PC-3 (cell line): ENCODE measurements at regions not wholly inside any gene's neighbourhood (a gene's known extent, or its start where the extent isn't known, plus 50 kb on each side); places are given as distances from the start of the nearest gene placed in this dataset.

Experiments used
- ATAC-seq: fragments of 200-7000 bp; cut with Tn5 transposase; 2 replicates; pipeline ENCODE4 v1.9.1; 2020; ENCODE audit warnings: mild to moderate bottlenecking, moderate library complexity
- BruUV-seq: library from RNA; stranded (reverse); fragments of 400-500 nt; replicated peaks from 2 replicates; lab custom pipeline; 2021; lab: Mats Ljungman, UMichigan
- CTCF ChIA-PET: fragments of 300-600 bp; sonication (Branson Sonifier 250); formaldehyde crosslinking; loops from one replicate; lab custom pipeline; 2022; ENCODE audit warnings: antibody characterized with exemption; lab: Charles Lee
- POLR2A ChIA-PET: fragments of 300-600 bp; sonication (Branson Sonifier 250); formaldehyde crosslinking; loops from one replicate; lab custom pipeline; 2022; ENCODE audit warnings: antibody characterized with exemption; ENCODE audit not compliant: unreplicated experiment; lab: Charles Lee
- DNase-seq: peaks from one replicate; pipeline ENCODE4 v3.0.0-alpha.2; 2015
- H2AFZ ChIP-seq: fragments of 300-600 bp; sonication (generic); 2 replicates; pipeline ENCODE4 v1.6.0; 2016; ENCODE audit warnings: antibody characterized with exemption, low read length
- H3F3A ChIP-seq: fragments of 300-600 bp; sonication (generic); one replicate; pipeline ENCODE4 v1.6.0; 2017; ENCODE audit warnings: antibody characterized with exemption, low read length, control low read depth, mild to moderate bottlenecking; ENCODE audit not compliant: unreplicated experiment
- H3K27ac ChIP-seq: fragments of 300-600 bp; sonication (generic); 2 replicates; pipeline ENCODE4 v1.5.1; 2016; ENCODE audit warnings: mild to moderate bottlenecking, low read length
- H3K27me3 ChIP-seq: fragments of 300-600 bp; sonication (generic); 2 replicates; pipeline ENCODE4 v1.6.1; 2016; ENCODE audit warnings: low read length, mixed read lengths
- H3K36me3 ChIP-seq: fragments of 300-600 bp; sonication (generic); 2 replicates; pipeline ENCODE4 v1.6.1; 2016; ENCODE audit warnings: low read depth, mixed run types, low read length, mixed read lengths
- H3K4me1 ChIP-seq: fragments of 300-600 bp; sonication (generic); 2 replicates; pipeline ENCODE4 v1.5.1; 2016; ENCODE audit warnings: low read length; ENCODE audit not compliant: insufficient read depth
- H3K4me2 ChIP-seq: fragments of 300-600 bp; sonication (generic); 2 replicates; pipeline ENCODE4 v1.6.0; 2016; ENCODE audit warnings: low read length
- H3K4me3 ChIP-seq: fragments of 300-600 bp; sonication (generic); 2 replicates; pipeline ENCODE4 v1.5.1; 2016; ENCODE audit warnings: mild to moderate bottlenecking, low read length, mixed read lengths
- H3K79me2 ChIP-seq: fragments of 300-600 bp; sonication (generic); 2 replicates; pipeline ENCODE4 v1.6.1; 2017; ENCODE audit warnings: low read length, mixed read lengths
- H3K9ac ChIP-seq: fragments of 300-600 bp; sonication (generic); 2 replicates; pipeline ENCODE4 v1.6.0; 2016; ENCODE audit warnings: mild to moderate bottlenecking, low read length
- H3K9me2 ChIP-seq: fragments of 300-600 bp; sonication (generic); replicated peaks from 2 replicates; pipeline ENCODE4 v1.6.1; 2016; ENCODE audit warnings: mixed run types, low read length, mixed read lengths
- H3K9me3 ChIP-seq: fragments of 300-600 bp; sonication (generic); 2 replicates; pipeline ENCODE4 v1.6.1; 2016; ENCODE audit warnings: low read length, mixed read lengths
- H4K20me1 ChIP-seq: fragments of 300-600 bp; sonication (generic); 2 replicates; pipeline ENCODE4 v1.6.1; 2016; ENCODE audit warnings: low read length, mixed read lengths
- EZH2 ChIP-seq: fragments of 300-600 bp; sonication (generic); IDR thresholded peaks from one replicate; pipeline ENCODE4 v1.6.1; 2017; ENCODE audit warnings: antibody characterized with exemption, mild to moderate bottlenecking, low read length; ENCODE audit not compliant: unreplicated experiment
- EZH2phosphoT487 ChIP-seq: fragments of 300-600 bp; sonication (generic); IDR thresholded peaks from 2 replicates; pipeline ENCODE4 v1.6.1; 2018; ENCODE audit warnings: mild to moderate bottlenecking, antibody characterized with exemption, low read length, borderline replicate concordance
- intact Hi-C: fragments of 100-400 bp; cut with micrococcal nuclease; formaldehyde crosslinking; loops from 2 replicates; pipeline ENCODE4 v1.9.0; 2023
- TF ChIP-seq, protein P1 (sequence below): fragments of 300-600 bp; sonication (generic); conservative IDR thresholded peaks from 2 replicates; pipeline ENCODE4 v1.5.1; 2017; ENCODE audit warnings: antibody characterized with exemption, low read depth, mild to moderate bottlenecking, low read length

GRCh38 chr2:122319539-122320132 lies 564.2 kb downstream of the TSN start:
- ATAC-seq (no peak), DNase-seq (no peak)
- Histone ChIP-seq H3K4me1 (no peaks in the 10 kb centered on the region), H3F3A (no peaks in the 10 kb centered on the region), H3K4me3 (no peak overlapping the region), H3K27me3 (peaks cover 16% of the 10 kb centered on the region; the same call in 1 of the 2 replicates), H3K27ac (no peak overlapping the region), H3K9me3 (no peaks in the 10 kb centered on the region), H3K79me2 (no peaks in the 10 kb centered on the region), H4K20me1 (no peaks in the 10 kb centered on the region), H3K36me3 (no peaks in the 10 kb centered on the region), H3K9me2 (no peaks in the 10 kb centered on the region), H2AFZ (no peak overlapping the region), H3K9ac (no peak overlapping the region), H3K4me2 (no peak overlapping the region)
- POLR2A ChIA-PET: no interaction called here
- no peak for TF ChIP-seq EZH2phosphoT487
- TF ChIP-seq EZH2: no peak
- TF ChIP-seq, protein P1, sequence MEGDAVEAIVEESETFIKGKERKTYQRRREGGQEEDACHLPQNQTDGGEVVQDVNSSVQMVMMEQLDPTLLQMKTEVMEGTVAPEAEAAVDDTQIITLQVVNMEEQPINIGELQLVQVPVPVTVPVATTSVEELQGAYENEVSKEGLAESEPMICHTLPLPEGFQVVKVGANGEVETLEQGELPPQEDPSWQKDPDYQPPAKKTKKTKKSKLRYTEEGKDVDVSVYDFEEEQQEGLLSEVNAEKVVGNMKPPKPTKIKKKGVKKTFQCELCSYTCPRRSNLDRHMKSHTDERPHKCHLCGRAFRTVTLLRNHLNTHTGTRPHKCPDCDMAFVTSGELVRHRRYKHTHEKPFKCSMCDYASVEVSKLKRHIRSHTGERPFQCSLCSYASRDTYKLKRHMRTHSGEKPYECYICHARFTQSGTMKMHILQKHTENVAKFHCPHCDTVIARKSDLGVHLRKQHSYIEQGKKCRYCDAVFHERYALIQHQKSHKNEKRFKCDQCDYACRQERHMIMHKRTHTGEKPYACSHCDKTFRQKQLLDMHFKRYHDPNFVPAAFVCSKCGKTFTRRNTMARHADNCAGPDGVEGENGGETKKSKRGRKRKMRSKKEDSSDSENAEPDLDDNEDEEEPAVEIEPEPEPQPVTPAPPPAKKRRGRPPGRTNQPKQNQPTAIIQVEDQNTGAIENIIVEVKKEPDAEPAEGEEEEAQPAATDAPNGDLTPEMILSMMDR: no peak
- intact Hi-C loops: no loop called here
- CTCF ChIA-PET: no interaction called here
- BruUV-seq: no TSS peak

DNA sequence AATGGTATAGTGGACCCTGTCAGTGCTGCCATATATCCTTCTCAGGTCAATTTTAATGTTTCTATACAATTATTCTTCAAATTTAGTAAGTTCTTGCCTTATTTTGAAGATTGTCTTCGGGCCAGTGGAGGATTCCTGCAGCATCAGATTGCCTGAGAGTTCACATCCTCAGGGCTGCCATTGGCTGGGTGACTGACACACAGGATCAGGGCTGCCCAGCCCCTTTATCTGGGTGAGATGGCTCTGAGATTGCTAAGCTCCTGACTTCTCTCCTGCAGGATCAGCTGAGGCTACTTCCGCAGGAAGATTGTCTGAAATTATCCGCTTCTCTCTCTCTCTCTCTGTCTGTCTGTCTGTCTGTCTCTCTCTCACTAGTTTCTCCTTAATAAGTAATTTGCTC lies 567.4 kb downstream of the TSN start:
- Histone ChIP-seq H3K79me2 (no peaks in the 10 kb centered on the region), H3F3A (no peaks in the 10 kb centered on the region), H3K9me3 (no peaks in the 10 kb centered on the region), H3K36me3 (no peaks in the 10 kb centered on the region), H3K4me3 (no peak overlapping the region), H4K20me1 (no peaks in the 10 kb centered on the region), H3K9ac (no peak overlapping the region), H3K27me3 (peaks cover 33% of the 10 kb centered on the region), H3K9me2 (no peaks in the 10 kb centered on the region), H3K4me1 (no peaks in the 10 kb centered on the region), H3K4me2 (no peak overlapping the region), H3K27ac (no peak overlapping the region), H2AFZ (no peak overlapping the region)
- ChIA-PET POLR2A (no interaction called here), CTCF (no interaction called here)
- no peak for ATAC-seq
- TF ChIP-seq, protein P1: no peak
- TF ChIP-seq EZH2phosphoT487 (no peak), EZH2 (no peak)
- BruUV-seq: no TSS peak
- intact Hi-C loops: no loop called here
- no peak for DNase-seq

DNA sequence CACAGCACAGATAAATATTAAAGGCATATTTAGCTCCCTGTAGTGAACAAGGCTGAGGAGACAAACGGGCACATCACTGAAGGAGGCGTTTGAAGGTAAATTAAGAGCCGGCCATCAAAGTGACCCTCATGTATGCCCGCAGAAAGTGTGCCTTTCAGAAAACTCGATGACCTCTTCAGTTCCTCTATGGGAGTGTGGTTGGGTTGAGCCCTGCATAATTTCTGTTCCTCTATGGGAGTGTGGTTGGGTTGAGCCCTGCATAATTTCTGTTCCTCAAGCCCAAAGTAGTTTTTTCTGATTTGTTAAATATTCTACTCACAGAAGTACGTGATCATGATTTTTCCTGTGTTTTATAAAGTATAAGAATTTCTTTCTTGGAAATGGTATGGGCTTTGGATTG lies 568.5 kb downstream of the TSN start:
- ATAC-seq: no peak
- Histone ChIP-seq H3K27me3 (peaks cover 44% of the 10 kb centered on the region), H4K20me1 (no peaks in the 10 kb centered on the region), H3K9ac (no peak overlapping the region), H2AFZ (no peak overlapping the region), H3K9me2 (no peaks in the 10 kb centered on the region), H3K4me3 (no peak overlapping the region), H3F3A (no peaks in the 10 kb centered on the region), H3K9me3 (no peaks in the 10 kb centered on the region), H3K27ac (no peak overlapping the region), H3K4me1 (no peaks in the 10 kb centered on the region), H3K36me3 (no peaks in the 10 kb centered on the region), H3K79me2 (no peaks in the 10 kb centered on the region), H3K4me2 (no peak overlapping the region)
- intact Hi-C loops: no loop called here
- no peak for DNase-seq
- TF ChIP-seq EZH2: no peak
- TF ChIP-seq, protein P1: no peak
- no peak for TF ChIP-seq EZH2phosphoT487
- POLR2A ChIA-PET: no interaction called here
- no TSS peak for BruUV-seq
- CTCF ChIA-PET: no interaction called here
